ENCODE measurements at regions not wholly inside any gene's neighbourhood (a gene's known extent, or its start where the extent isn't known, plus 50 kb on each side); places are given as distances from the start of the nearest gene placed in this dataset.

- DNase-seq = no peak
Measured at GRCh38 chr4:89541998-89542397, 234.4 kb upstream of the GPRIN3 start.

DNA sequence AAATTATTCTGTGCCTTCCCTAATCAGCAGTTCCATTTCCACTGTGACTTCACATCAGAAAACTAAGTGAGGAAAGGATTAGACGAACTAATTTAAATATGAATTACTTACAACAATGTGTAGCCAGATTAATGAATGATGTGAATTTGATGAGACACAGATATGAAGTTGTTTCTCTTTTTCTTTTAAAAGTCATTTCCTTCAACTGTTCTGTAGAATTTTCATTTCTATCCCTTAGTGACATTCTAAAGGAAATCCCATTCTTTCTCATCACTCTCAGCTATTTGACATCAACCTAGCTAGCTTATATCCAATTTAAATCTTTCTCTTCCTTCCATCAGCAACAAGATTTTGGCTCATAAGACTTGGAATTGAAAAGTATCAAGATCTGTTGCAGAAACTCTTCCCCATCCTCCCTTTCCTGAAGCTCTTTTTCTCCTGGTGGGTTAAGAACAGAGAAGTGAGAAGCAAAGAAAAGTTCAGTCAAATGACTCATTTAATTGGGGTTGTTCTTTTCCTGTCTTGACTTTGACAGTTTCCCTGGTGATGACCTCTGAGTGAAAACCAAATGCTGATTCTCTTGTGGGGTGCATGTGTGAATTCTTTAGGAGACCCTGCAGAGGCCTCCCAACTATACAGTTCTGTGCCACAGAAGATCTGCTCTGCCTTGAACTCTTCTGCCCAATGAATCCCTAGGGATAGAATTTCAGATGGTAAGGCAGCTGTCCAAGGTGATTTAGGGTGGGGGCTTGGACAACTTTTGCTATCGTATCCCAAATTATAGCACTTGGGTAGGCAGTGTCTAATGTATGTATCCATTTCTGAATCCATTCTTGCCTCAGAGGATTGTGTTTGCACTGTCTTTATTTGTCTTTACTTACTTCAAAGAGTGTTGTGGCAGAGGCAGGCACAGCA, 232.5 kb upstream of the GPRIN3 start:
- no peak for DNase-seq

GRCh38 chr4:89539374-89539773, 231.8 kb upstream of the GPRIN3 start:
- no peak for DNase-seq

- DNase-seq = no peak
Measured at GRCh38 chr4:89538886-89539285, 231.3 kb upstream of the GPRIN3 start.

- DNase-seq = no peak
Measured at GRCh38 chr4:89538171-89538570, 230.6 kb upstream of the GPRIN3 start.

- no peak for DNase-seq
Measured at GRCh38 chr4:89537281-89537680, 229.7 kb upstream of the GPRIN3 start.

DNA sequence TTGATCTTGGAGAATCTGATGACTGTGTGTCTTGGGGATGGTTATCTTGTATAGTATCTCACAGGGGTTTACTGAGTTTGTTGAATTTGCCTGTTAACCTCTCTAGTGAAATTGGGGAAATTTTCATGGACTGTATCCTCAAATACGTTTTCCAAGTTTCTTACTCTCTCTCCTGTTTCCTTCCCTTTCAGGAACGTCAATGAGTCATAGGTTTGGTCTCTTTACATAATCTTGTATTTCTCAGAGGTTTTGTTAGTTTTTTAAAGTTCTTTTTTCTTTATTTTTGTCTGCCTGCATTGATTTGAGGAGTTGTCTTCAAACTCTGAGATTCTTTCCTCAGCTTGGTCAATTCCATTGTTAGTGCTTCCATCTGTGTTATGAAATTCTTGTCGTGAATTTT, 227.7 kb upstream of the GPRIN3 start:
- no peak for DNase-seq

DNA sequence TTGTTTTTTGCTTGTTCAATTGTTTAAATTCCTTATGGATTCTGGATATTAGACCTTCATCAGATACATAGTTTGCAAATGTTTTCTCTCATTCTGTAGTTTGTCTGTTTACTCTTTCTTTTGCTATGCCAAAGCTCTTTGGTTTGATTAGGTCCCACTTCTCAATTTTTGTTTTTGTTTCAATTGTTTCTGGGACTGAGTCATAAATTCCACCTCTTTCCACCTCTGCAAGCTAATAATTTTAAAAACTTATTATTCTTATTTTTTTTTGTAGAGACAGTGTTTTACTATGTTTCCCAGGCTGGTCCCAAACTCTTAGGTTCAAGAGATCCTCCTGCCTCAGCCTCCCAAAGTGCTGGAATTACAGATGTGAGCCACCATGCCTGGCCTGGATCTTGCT, 226.8 kb upstream of the GPRIN3 start:
- no peak for DNase-seq

GRCh38 chr4:89531932-89532640, 224.5 kb upstream of the GPRIN3 start:
- no peak for DNase-seq

GRCh38 chr4:89528526-89529133, 221.0 kb upstream of the GPRIN3 start:
- DNase-seq = no peak

GRCh38 chr4:89521826-89522225, 214.2 kb upstream of the GPRIN3 start:
- DNase-seq = no peak

DNA sequence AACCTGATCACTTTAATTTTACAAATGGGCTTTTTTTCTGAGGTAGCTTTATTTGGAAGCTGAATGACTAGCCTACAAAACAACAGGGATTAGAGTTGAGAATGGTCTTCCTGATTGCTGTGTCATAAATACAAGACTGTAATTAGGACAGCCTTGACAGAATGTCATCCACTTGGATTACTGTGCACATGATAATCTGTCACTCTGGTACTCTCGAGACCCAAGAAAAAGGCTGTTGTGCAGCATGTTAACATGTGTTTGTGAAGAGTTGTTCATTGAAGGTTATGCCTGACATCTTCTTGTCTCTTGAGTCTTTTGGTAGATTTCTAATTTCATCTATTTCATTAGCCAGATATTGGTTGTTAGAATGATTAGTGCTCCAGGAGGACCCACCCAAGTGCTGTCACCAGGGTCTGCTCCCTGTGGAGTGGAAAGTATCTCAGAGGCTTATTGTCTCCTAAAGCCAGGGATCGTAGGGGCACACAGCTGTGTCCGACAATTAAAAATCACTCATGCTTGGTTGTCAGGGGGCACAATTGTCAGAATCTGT, 212.2 kb upstream of the GPRIN3 start:
- no peak for DNase-seq

GRCh38 chr4:89518259-89518658, 210.7 kb upstream of the GPRIN3 start:
- DNase-seq = no peak

DNA sequence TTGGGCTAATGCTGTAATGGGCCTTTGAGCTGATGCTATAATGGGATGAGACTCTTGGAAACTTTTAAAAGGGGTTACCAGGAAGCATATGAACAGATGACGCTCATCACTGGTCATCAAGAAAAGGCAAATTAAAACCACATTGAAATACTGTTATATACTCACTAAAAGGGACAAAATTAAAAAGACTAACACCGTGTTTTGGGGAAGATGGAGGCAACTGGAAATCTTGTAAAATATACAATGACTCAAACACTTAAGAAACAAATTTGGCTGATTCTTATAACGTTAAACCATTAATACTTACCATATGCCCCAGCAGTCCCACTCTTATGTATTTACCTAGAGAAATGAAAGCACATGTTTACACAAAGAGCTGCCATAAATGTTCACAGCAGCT, 207.2 kb upstream of the GPRIN3 start:
- no peak for DNase-seq

DNA sequence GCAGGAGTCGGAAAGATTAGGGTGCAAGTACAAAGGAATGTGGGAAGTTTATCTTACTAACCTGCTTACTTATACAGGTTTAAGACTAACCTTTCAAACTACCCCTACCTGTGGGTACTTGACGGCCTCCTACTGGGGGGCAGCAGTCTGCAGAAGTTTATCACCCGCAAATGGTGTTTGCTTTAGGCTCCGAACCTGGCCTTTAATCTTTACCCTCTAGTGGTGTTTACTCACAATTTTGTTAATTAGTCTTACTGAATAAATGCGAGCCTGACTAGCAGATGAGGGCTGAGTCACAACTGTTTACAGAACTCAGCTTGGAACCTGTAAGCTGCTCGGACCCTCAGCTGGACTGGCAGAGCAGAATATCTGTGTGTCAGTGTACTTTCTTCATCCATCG, 204.2 kb upstream of the GPRIN3 start:
- DNase-seq = no peak

DNA sequence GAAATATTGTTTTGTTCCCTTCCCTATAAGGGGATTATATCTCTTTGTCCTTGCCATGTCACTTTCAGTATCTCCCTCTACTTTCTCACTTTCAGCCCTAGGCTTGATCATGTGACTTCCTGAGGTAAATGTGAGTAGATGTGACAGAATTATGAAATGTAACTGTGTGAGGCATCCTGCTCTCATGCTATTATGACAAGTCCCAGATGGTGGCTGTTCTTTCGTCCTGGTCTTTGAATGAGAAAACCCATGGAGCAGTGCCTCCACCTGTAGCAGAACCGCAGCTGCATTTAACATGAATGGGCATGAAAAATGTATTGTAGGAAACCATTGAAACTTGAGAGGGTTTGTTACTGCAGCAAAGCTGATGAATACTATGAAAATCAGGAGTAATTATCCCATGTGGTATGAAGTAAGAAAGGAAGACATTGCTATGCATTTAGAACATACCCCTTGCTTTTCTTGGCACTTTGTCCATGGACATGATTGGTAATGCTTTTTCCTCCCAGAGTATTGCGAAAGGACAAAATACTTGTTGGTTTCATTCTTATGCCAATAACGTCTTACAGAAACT, 202.2 kb upstream of the GPRIN3 start:
- DNase-seq = no peak

DNA sequence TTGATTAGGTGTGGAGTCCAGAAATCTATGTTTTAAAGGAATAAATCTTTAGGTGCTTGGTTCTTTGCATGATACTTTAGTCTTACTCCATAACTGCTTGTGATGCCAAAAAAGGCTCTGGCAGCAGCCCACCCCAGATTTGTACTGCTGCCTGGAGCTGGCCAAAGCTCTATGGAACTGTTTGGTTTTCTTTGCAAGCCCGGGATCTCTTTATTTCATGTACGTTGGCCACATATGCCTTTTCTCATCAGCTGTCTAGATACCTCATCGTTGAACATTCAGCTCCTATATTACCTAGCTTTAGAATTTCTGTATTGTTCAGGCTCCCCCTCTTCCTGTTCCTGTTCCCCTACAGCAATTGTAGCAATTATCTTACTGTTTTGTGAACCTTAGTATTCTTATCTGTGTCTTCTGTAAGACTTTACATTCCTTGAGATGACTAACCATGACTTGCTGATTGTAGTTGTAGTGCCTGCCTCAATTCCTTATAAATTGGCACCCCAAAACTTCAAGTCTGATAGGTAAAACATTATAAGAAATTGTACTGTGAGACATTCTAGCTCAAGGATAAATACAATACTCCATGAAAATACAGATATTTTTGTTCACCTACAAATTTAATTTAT, 199.4 kb upstream of the GPRIN3 start:
- DNase-seq = no peak

DNA sequence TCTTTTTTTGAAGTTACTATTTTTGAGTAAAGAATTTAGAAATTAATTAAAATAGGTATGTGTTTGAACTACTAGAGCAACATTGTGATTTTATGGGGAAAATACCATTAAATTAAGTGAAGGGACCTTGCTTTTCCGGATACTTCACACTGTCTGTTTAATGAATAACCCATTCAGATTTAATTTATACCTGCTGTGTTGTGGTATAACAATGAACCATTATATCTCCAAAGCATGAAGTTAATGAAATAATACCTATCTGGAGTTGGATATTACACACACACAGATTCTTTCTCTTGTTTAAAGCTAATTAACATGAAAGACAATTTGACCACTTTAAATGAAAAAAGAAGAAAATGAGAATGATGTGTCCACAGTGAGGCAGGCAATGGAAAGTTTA, 195.0 kb upstream of the GPRIN3 start:
- no peak for DNase-seq

GRCh38 chr4:89497517-89498308, 190.1 kb upstream of the GPRIN3 start:
- no peak for DNase-seq

DNA sequence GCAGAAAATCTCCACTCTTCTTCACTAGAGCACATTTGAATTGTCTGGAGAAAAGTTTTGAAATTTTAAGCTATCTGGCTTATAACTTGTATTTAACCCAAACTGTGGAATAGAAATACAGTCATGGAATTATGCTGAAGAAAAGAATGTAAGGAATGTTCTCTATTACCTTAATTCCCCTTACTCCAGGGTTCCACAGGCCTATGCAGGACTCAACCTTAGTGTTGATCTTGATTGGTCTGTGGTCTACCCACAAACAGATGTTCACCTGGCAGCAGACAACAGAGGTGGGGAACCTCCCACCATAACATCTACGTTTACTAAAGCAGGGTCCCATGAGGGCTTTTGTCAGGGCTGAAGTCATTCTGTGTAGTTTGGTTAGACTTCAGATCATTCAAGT, 189.3 kb upstream of the GPRIN3 start:
- DNase-seq = no peak

DNA sequence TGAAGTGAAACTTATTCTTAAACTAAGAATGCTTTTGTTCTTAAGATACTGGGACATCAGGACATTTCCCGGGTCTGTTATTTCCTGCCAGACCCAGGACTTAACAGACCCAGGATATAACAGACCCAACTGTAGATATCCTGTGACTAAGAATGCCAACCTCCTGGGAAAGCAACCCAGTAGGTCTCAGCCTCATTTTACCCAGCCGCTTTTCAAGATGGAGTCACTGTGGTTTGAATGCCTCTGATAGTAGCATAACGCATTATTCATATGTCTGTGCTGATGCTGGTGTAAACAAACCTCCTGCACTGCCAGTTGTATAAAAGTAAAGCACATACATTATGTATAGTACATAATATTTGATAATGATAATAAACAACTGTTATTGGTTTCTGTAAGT, 185.8 kb upstream of the GPRIN3 start:
- no peak for DNase-seq

DNA sequence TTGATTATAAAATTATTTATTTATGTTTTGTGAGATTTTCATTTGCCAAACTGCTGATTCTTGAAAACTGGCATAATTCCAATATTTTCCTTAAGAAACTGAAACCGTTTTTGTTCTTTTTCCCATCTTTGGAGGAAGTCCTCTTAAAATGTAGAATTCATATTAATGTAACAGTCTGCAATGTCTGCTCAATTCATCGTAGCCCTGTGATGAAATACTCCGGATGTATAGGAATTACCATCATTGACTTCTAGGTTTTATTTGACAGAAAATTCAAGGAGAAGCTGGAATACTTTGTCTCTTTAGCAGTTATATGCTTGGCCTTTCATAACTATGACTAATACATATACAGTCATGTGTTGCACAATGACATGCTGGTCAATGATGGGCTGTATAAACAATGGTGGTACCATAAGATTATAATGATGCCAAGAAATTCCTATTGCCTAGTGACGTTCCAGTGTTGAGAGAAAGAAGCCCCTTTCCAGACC, 185.0 kb upstream of the GPRIN3 start:
- no peak for DNase-seq

Data from effector CD4-positive, alpha-beta T cell (primary cell).